ENCODE measurements at regions not wholly inside any gene's neighbourhood (a gene's known extent, or its start where the extent isn't known, plus 50 kb on each side); places are given as distances from the start of the nearest gene placed in this dataset.

- no peak overlapping the region for H3K4me3 ChIP-seq (ENCODE audit: low read depth, low read length)
- Mint-ChIP-seq H3K4me3 (ENCODE audit: unreplicated experiment) (no peak overlapping the region), H3K4me1 (ENCODE audit: low read depth, unreplicated experiment) (peaks cover 16% of the 10 kb centered on the region), H3K27ac (ENCODE audit: unreplicated experiment) (no peak overlapping the region), H3K9me3 (ENCODE audit: unreplicated experiment) (no peaks in the 10 kb centered on the region), H3K36me3 (ENCODE audit: insufficient read depth, unreplicated experiment) (no peaks in the 10 kb centered on the region), H3K27me3 (ENCODE audit: insufficient read depth, unreplicated experiment) (no peaks in the 10 kb centered on the region)
- no peaks in the 10 kb centered on the region for H3K27me3 ChIP-seq (replicated peaks; ENCODE audit: control insufficient read depth, insufficient read depth, low read length)
- BruUV-seq (replicated peaks) = no TSS peak
- POLR2A ChIA-PET = no interaction called here
- no peak for TF ChIP-seq CTCF (IDR thresholded peaks at IDR 0.05; ENCODE audit: insufficient read depth in 1 of 2, low read depth in 1 of 2, low read length in 1 of 2, severe bottlenecking in 1 of 2, unreplicated experiment in 1 of 2)
- H3K36me3 ChIP-seq (ENCODE audit: control insufficient read depth, insufficient read depth, low read length) = no peaks in the 10 kb centered on the region
- H3K4me1 ChIP-seq = no peaks in the 10 kb centered on the region
- intact Hi-C loops (cut with micrococcal nuclease; ENCODE audit: unreplicated experiment) = no loop called here
- CTCF ChIA-PET = no interaction called here
- no peaks in the 10 kb centered on the region for H3K9me3 ChIP-seq
- no peak for DNase-seq
Measured at GRCh38 chrX:39311646-39312045, 510.4 kb downstream of the MID1IP1 start.

- no peaks in the 10 kb centered on the region for H3K36me3 ChIP-seq (ENCODE audit: control insufficient read depth, insufficient read depth, low read length)
- BruUV-seq (replicated peaks) = no TSS peak
- ChIA-PET CTCF (no interaction called here), POLR2A (no interaction called here)
- H3K4me1 Mint-ChIP-seq (ENCODE audit: low read depth, unreplicated experiment) = peaks cover 16% of the 10 kb centered on the region
- H3K27me3 Mint-ChIP-seq (ENCODE audit: insufficient read depth, unreplicated experiment) = no peaks in the 10 kb centered on the region
- no peak for DNase-seq
- no peaks in the 10 kb centered on the region for H3K36me3 Mint-ChIP-seq (ENCODE audit: insufficient read depth, unreplicated experiment)
- no peaks in the 10 kb centered on the region for H3K4me1 ChIP-seq
- H3K9me3 Mint-ChIP-seq (ENCODE audit: unreplicated experiment) = no peaks in the 10 kb centered on the region
- H3K27me3 ChIP-seq (replicated peaks; ENCODE audit: control insufficient read depth, insufficient read depth, low read length) = no peaks in the 10 kb centered on the region
- no peak overlapping the region for H3K4me3 Mint-ChIP-seq (ENCODE audit: unreplicated experiment)
- no peak overlapping the region for H3K27ac Mint-ChIP-seq (ENCODE audit: unreplicated experiment)
- H3K4me3 ChIP-seq (ENCODE audit: low read depth, low read length) = no peak overlapping the region
- intact Hi-C loops (cut with micrococcal nuclease; ENCODE audit: unreplicated experiment) = no loop called here
- no peaks in the 10 kb centered on the region for H3K9me3 ChIP-seq
- TF ChIP-seq CTCF (IDR thresholded peaks at IDR 0.05; ENCODE audit: insufficient read depth in 1 of 2, low read depth in 1 of 2, low read length in 1 of 2, severe bottlenecking in 1 of 2, unreplicated experiment in 1 of 2) = no peak
Measured at GRCh38 chrX:39313146-39313545, 511.9 kb downstream of the MID1IP1 start.

GRCh38 chrX:39318506-39319343 is 517.5 kb downstream of the MID1IP1 start:
- no peaks in the 10 kb centered on the region for H3K9me3 ChIP-seq
- CTCF ChIA-PET = no interaction called here
- H3K36me3 ChIP-seq (ENCODE audit: control insufficient read depth, insufficient read depth, low read length) = no peaks in the 10 kb centered on the region
- H3K27me3 ChIP-seq (replicated peaks; ENCODE audit: control insufficient read depth, insufficient read depth, low read length) = no peaks in the 10 kb centered on the region
- BruUV-seq (replicated peaks) = no TSS peak
- no peaks in the 10 kb centered on the region for H3K4me1 Mint-ChIP-seq (ENCODE audit: low read depth, unreplicated experiment)
- H3K4me1 ChIP-seq = no peaks in the 10 kb centered on the region
- DNase-seq = no peak
- no peak overlapping the region for H3K4me3 ChIP-seq (ENCODE audit: low read depth, low read length)
- no peak overlapping the region for H3K4me3 Mint-ChIP-seq (ENCODE audit: unreplicated experiment)
- POLR2A ChIA-PET = no interaction called here
- no peak for TF ChIP-seq CTCF (IDR thresholded peaks at IDR 0.05; ENCODE audit: insufficient read depth in 1 of 2, low read depth in 1 of 2, low read length in 1 of 2, severe bottlenecking in 1 of 2, unreplicated experiment in 1 of 2)
- H3K36me3 Mint-ChIP-seq (ENCODE audit: insufficient read depth, unreplicated experiment) = no peaks in the 10 kb centered on the region
- H3K27me3 Mint-ChIP-seq (ENCODE audit: insufficient read depth, unreplicated experiment) = no peaks in the 10 kb centered on the region
- intact Hi-C loops (cut with micrococcal nuclease; ENCODE audit: unreplicated experiment) = no loop called here
- H3K9me3 Mint-ChIP-seq (ENCODE audit: unreplicated experiment) = no peaks in the 10 kb centered on the region
- no peak overlapping the region for H3K27ac Mint-ChIP-seq (ENCODE audit: unreplicated experiment)

Measured in Caco-2 (cell line).